Ovary (tissue), 7 donors: ENCODE measurements at regions not wholly inside any gene's neighbourhood (a gene's known extent, or its start where the extent isn't known, plus 50 kb on each side); places are given as distances from the start of the nearest gene placed in this dataset.

ENCODE experiments used
- DNase-seq, 5 donors: peaks; one replicate each; pipeline ENCODE4 v3.0.0-alpha.2; 2019 to 2020
- H3K27ac ChIP-seq, 2 donors: fragments of 200-600 bp; one replicate each; pipeline versions ENCODE4 v1.5.1 to v1.8.0; 2019 to 2022
- H3K27me3 ChIP-seq: fragments of 200-600 bp; one replicate; pipeline ENCODE4 v1.8.0; 2022
- H3K36me3 ChIP-seq: fragments of 200-600 bp; sonication (generic); one replicate; pipeline ENCODE4 v1.5.1; 2019
- H3K4me1 ChIP-seq: one replicate; pipeline ENCODE4 v1.8.1; 2013; ENCODE audit warnings: mild to moderate bottlenecking, moderate library complexity; ENCODE audit not compliant: insufficient read depth
- H3K4me3 ChIP-seq: fragments of 200-600 bp; sonication (generic); one replicate; pipeline ENCODE4 v1.5.1; 2017
- H3K9me3 ChIP-seq, 2 donors: fragments of 200-600 bp in 1 of 2; sonication (generic) in 1 of 2; one replicate each; pipeline versions ENCODE4 v1.5.1 to v1.8.1; 2013 to 2019; ENCODE audit warnings: mild to moderate bottlenecking in 1 of 2, moderate library complexity in 1 of 2
- CTCF ChIP-seq, 3 donors: fragments of 450-650 bp in 2 of 3; fragments of 200-600 bp in 1 of 3; IDR thresholded peaks; one replicate each; pipeline versions ENCODE4 v1.5.1 to v1.8.0; 2016 to 2022; ENCODE audit warnings: antibody characterized with exemption in 3 of 3, mild to moderate bottlenecking in 1 of 3
- EP300 ChIP-seq: sonication (generic); formaldehyde crosslinking; IDR thresholded peaks from one replicate; pipeline ENCODE4 v1.6.1; 2017; ENCODE audit warnings: antibody characterized with exemption
- POLR2A ChIP-seq: fragments of 450-650 bp; IDR thresholded peaks from one replicate; pipeline ENCODE4 v1.6.1; 2017; ENCODE audit warnings: antibody characterized with exemption, mild to moderate bottlenecking, moderate library complexity
- WGBS, 3 donors: extraction: QIAGEN DNeasy Blood & Tissue Kit in 1 of 3; methylation state at CpG; one replicate each; pipeline versions ENCODE4 v1.1.5 to v1.1.7; 2013 to 2017; 5-methylcytosine and 5-hydroxymethylcytosine counted together
- intact Hi-C, 4 donors: fragments of 100-400 bp; cut with DNase I; formaldehyde crosslinking; loops; one replicate each; pipeline versions ENCODE4 v1.11.0 to v1.15.1; 2022 to 2023
- donor health status: DM: no; HTN: no; CAD: no; lungs with moderate emphysema.
- donor health status: DM: no; HTN: no; CAD: no.
- donor health status: Bipolar disorder and iron deficiency.
- donor health status: DM: no; HTN: no; CAD: no.
- donor health status: DM: yes; HTN: yes; CAD: no.

GRCh38 chr12:90023207-90023900 is 314.7 kb upstream of the ATP2B1 start:
- no peaks in the 10 kb centered on the region for H3K9me3 ChIP-seq
- DNase-seq, result no peak
- H3K27me3 ChIP-seq, result no peaks in the 10 kb centered on the region
- intact Hi-C loops, result no loop called here
- no peaks in the 10 kb centered on the region for H3K36me3 ChIP-seq
- no peaks in the 10 kb centered on the region for H3K4me1 ChIP-seq
- TF ChIP-seq EP300 (no peak), CTCF (IDR thresholded peaks at IDR 0.05) (no peak), POLR2A (no peak)
- H3K4me3 ChIP-seq, result no peak overlapping the region
- H3K27ac ChIP-seq, result no peak overlapping the region
- 94 to 100% (median 97%) methylated on average over 1 of the region's 1 CpG for WGBS, 3 donors

GRCh38 chr12:90021795-90022440 is 313.3 kb upstream of the ATP2B1 start:
- 87 to 93% (median 90%) methylated on average over 2 of the region's 2 CpGs for WGBS, 3 donors
- Histone ChIP-seq H3K36me3 (no peaks in the 10 kb centered on the region), H3K4me3 (no peak overlapping the region), H3K27ac (no peak overlapping the region), H3K4me1 (no peaks in the 10 kb centered on the region), H3K9me3 (no peaks in the 10 kb centered on the region), H3K27me3 (no peaks in the 10 kb centered on the region)
- intact Hi-C loops, result no loop called here
- no peak for DNase-seq
- TF ChIP-seq CTCF (IDR thresholded peaks at IDR 0.05) (no peak), POLR2A (no peak), EP300 (no peak)

GRCh38 chr12:90020881-90021280 is 312.2 kb upstream of the ATP2B1 start:
- no peak overlapping the region for H3K4me3 ChIP-seq
- H3K27ac ChIP-seq, result no peak overlapping the region
- H3K4me1 ChIP-seq, result no peaks in the 10 kb centered on the region
- intact Hi-C loops, result no loop called here
- TF ChIP-seq POLR2A (no peak), CTCF (IDR thresholded peaks at IDR 0.05) (no peak), EP300 (no peak)
- 85 to 86% (median 86%) methylated on average over 6 of the region's 6 CpGs for whole genome bisulfite sequencing, 3 donors
- no peaks in the 10 kb centered on the region for H3K9me3 ChIP-seq
- H3K27me3 ChIP-seq, result no peaks in the 10 kb centered on the region
- no peaks in the 10 kb centered on the region for H3K36me3 ChIP-seq
- no peak for DNase-seq

- intact Hi-C loops, result no loop called here
- H3K9me3 ChIP-seq, result no peaks in the 10 kb centered on the region
- H3K4me1 ChIP-seq, result peaks cover 2% of the 10 kb centered on the region
- H3K36me3 ChIP-seq, result no peaks in the 10 kb centered on the region
- no peak for DNase-seq
- H3K4me3 ChIP-seq, result no peak overlapping the region
- TF ChIP-seq EP300 (no peak), POLR2A (no peak), CTCF (IDR thresholded peaks at IDR 0.05) (no peak)
- H3K27ac ChIP-seq, result no peak overlapping the region
- WGBS, 3 donors, result 78 to 84% (median 83%) methylated on average over 2 of the region's 2 CpGs
- H3K27me3 ChIP-seq, result no peaks in the 10 kb centered on the region
Measured at GRCh38 chr12:90020436-90020835, 311.8 kb upstream of the ATP2B1 start.
